ENCODE measurements at regions not wholly inside any gene's neighbourhood (a gene's known extent, or its start where the extent isn't known, plus 50 kb on each side); places are given as distances from the start of the nearest gene placed in this dataset.
"Not testable (repeated sequence)": the region's sequence is repeated elsewhere in the genome, so short reads cannot be mapped to it uniquely, and the experiment has no call there.

DNA sequence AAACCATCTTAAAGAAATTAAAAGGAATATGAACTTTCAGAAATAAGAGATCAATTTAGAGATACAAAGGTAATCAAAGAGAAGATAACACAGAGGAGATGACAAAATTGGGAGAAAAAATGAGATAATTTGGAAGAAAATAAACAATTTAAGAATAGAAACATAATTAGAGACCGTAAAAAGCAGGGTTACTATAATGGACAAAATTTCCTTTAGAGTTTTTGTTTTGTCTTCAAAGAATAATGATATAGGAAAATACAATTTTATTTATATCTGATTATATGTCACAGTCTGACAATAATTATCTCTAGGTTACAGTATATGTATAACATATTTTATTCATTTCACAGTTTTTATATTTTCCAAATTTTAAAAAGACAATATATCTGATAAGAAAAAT lies 716.4 kb upstream of the ZNF804A start:
- Histone ChIP-seq H3K4me3 (no peak overlapping the region), H3K4me1 (ENCODE audit: control insufficient read depth in 1 of 2, low read depth in 2 of 2) (no peaks in the 10 kb centered on the region), H3K36me3 (no peaks in the 10 kb centered on the region), H3K9me3 (no peaks in the 10 kb centered on the region), H3K27ac (no peak overlapping the region), H3K27me3 (replicated peaks; ENCODE audit: insufficient read depth) (no peaks in the 10 kb centered on the region)
- TF ChIP-seq, protein P1, sequence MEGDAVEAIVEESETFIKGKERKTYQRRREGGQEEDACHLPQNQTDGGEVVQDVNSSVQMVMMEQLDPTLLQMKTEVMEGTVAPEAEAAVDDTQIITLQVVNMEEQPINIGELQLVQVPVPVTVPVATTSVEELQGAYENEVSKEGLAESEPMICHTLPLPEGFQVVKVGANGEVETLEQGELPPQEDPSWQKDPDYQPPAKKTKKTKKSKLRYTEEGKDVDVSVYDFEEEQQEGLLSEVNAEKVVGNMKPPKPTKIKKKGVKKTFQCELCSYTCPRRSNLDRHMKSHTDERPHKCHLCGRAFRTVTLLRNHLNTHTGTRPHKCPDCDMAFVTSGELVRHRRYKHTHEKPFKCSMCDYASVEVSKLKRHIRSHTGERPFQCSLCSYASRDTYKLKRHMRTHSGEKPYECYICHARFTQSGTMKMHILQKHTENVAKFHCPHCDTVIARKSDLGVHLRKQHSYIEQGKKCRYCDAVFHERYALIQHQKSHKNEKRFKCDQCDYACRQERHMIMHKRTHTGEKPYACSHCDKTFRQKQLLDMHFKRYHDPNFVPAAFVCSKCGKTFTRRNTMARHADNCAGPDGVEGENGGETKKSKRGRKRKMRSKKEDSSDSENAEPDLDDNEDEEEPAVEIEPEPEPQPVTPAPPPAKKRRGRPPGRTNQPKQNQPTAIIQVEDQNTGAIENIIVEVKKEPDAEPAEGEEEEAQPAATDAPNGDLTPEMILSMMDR (IDR thresholded peaks at IDR 0.05): no peak
- ATAC-seq (ENCODE audit: insufficient number of reproducible peaks, low FRiP score, low read depth): no peak
- no peak for DNase-seq (ENCODE audit: low spot score)

DNA sequence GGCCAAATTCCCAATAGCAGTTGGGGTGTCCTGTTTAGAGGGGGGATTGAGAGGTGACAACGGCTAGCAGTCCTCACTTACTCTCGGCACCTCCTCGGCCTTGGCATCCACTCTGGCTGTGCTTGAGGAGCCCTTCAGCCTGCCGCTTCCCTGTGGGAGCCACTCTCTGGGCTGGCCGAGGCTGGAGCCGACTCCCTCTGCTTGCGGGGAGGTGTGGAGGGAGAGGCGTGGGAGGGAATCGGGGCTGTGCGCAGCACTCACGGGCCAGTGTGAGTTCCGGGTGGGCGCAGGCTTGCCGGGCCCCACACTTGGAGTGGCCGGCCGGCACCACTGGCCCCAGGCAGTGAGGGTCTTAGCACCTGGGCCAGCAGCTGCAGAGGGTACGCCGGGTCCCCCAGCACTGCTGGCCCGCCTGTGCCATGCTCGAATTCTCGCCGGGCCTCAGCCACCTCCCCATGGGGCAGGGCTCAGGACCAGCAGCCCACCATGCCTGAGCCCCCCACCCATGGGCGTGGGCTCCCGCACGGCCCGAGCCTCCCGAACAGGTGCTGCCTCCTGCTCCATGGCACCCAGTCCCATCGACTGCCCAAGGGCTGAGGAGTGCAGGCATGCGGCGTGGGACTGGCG lies 705.9 kb upstream of the ZNF804A start:
- no peaks in the 10 kb centered on the region for H3K36me3 ChIP-seq
- ATAC-seq (ENCODE audit: insufficient number of reproducible peaks, low FRiP score, low read depth) (no peak), DNase-seq (ENCODE audit: low spot score) (no peak)
- no peaks in the 10 kb centered on the region for H3K9me3 ChIP-seq
- H3K4me3 ChIP-seq: no peak overlapping the region
- TF ChIP-seq, protein P1 (IDR thresholded peaks at IDR 0.05): no peak
- no peaks in the 10 kb centered on the region for H3K27me3 ChIP-seq (replicated peaks; ENCODE audit: insufficient read depth)
- H3K4me1 ChIP-seq (ENCODE audit: control insufficient read depth in 1 of 2, low read depth in 2 of 2): no peaks in the 10 kb centered on the region
- no peak overlapping the region for H3K27ac ChIP-seq

DNA sequence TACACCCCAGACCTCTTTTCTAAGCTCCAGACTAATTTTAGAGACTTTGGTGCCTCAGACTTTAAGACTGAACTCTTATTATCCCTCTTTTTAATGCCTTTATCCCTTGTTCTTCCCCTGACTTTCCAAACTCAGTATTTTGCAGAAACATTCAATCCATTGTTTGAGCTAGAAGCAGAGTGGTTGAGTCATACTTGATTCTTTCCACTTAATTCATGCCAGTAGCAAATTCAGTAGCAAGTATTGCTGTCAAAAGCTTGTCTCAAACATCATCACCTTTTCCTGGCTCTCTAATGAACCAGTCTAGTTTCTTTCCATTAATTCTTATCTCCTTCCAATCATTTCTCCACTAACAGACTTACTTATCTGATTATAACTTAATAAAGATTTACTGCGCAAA lies 699.7 kb upstream of the ZNF804A start:
- H3K4me1 ChIP-seq (ENCODE audit: control insufficient read depth in 1 of 2, low read depth in 2 of 2): no peaks in the 10 kb centered on the region
- H3K36me3 ChIP-seq: no peaks in the 10 kb centered on the region
- no peaks in the 10 kb centered on the region for H3K27me3 ChIP-seq (replicated peaks; ENCODE audit: insufficient read depth)
- no peak overlapping the region for H3K27ac ChIP-seq
- ATAC-seq (ENCODE audit: insufficient number of reproducible peaks, low FRiP score, low read depth) (no peak), DNase-seq (ENCODE audit: low spot score) (no peak)
- TF ChIP-seq, protein P1 (IDR thresholded peaks at IDR 0.05): no peak
- H3K4me3 ChIP-seq: no peak overlapping the region
- no peaks in the 10 kb centered on the region for H3K9me3 ChIP-seq

DNA sequence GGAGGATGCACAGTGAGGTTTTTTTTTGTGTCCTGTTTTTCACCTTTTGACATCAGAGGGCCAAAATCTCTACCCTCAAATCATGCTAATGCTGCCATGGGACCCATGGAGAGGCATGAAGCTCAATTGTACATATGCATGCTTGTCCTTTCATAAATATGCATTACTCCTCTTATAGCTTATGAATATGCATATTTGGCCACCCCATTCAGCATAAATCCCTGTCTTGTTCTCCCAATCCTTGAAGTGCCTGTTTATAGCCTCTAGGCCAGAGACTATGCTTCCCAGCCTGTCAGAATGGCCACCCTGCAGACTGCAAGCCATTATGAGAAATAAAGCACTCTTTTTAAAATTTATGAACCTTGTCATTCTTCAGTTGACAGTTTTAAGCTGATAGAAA lies 696.4 kb upstream of the ZNF804A start:
- DNase-seq (ENCODE audit: low spot score): no peak
- no peaks in the 10 kb centered on the region for H3K27me3 ChIP-seq (replicated peaks; ENCODE audit: insufficient read depth)
- no peaks in the 10 kb centered on the region for H3K4me1 ChIP-seq (ENCODE audit: control insufficient read depth in 1 of 2, low read depth in 2 of 2)
- H3K36me3 ChIP-seq: no peaks in the 10 kb centered on the region
- H3K4me3 ChIP-seq: no peak overlapping the region
- H3K27ac ChIP-seq: no peak overlapping the region
- TF ChIP-seq, protein P1 (IDR thresholded peaks at IDR 0.05): no peak
- no peak for ATAC-seq (ENCODE audit: insufficient number of reproducible peaks, low FRiP score, low read depth)
- no peaks in the 10 kb centered on the region for H3K9me3 ChIP-seq

DNA sequence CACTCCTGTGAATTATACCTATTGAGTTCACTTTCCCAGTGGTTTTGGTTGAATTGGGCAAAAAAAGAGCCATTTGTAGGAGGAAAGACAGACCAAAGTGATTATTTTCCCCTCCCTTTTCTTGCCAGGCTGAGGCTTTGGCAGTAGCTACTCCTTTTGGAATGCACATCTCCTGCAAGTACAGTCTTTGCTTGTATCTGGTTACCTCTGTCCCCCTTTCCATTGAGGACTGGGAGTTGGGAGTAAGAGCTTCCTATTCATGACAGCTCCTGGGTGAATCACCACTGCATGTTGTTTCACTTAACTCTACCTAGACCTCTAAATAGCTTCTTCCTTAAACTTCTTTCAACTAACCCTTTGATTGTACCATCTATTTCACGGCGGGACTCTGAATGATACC lies 695.3 kb upstream of the ZNF804A start:
- Histone ChIP-seq H3K27me3 (replicated peaks; ENCODE audit: insufficient read depth) (no peaks in the 10 kb centered on the region), H3K27ac (no peak overlapping the region), H3K4me3 (no peak overlapping the region), H3K36me3 (no peaks in the 10 kb centered on the region), H3K9me3 (no peaks in the 10 kb centered on the region), H3K4me1 (ENCODE audit: control insufficient read depth in 1 of 2, low read depth in 2 of 2) (no peaks in the 10 kb centered on the region)
- TF ChIP-seq, protein P1 (IDR thresholded peaks at IDR 0.05): no peak
- no peak for DNase-seq (ENCODE audit: low spot score)
- ATAC-seq (ENCODE audit: insufficient number of reproducible peaks, low FRiP score, low read depth): no peak

DNA sequence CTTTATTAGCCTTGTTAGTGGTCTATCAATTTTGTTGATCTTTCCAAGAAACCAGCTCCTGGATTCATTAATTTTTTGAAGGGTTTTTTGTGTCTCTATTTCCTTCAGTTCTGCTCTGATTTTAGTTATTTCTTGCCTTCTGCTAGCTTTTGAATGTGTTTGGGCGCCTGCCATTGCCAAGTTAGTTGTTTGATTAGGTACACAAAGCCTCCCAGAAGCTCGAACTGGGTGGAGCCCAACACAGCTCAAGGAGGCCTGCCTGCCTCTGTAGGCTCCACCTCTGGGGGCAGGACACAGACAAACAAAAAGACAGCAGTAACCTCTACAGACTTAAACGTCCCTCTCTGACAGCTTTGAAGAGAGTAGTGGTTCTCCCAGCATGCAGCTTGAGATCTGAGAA lies 682.3 kb upstream of the ZNF804A start:
- H3K36me3 ChIP-seq; H3K27me3 ChIP-seq (replicated peaks; ENCODE audit: insufficient read depth); DNase-seq (ENCODE audit: low spot score); ATAC-seq (ENCODE audit: insufficient number of reproducible peaks, low FRiP score, low read depth); H3K27ac ChIP-seq; H3K4me3 ChIP-seq; H3K4me1 ChIP-seq (ENCODE audit: control insufficient read depth in 1 of 2, low read depth in 2 of 2); H3K9me3 ChIP-seq: not testable (repeated sequence)
